ENCODE measurements at regions not wholly inside any gene's neighbourhood (a gene's known extent, or its start where the extent isn't known, plus 50 kb on each side); places are given as distances from the start of the nearest gene placed in this dataset.

- no peaks in the 10 kb centered on the region for H3K9me3 Mint-ChIP-seq
- DNase-seq (ENCODE audit: low read depth, low spot score), result no peak
- no peaks in the 10 kb centered on the region for H3K4me1 Mint-ChIP-seq
- no peak for TF ChIP-seq CTCF (conservative IDR thresholded peaks at IDR 0.05)
- H3K4me3 Mint-ChIP-seq, result no peak overlapping the region
- H3K27ac Mint-ChIP-seq (ENCODE audit: unreplicated experiment), result no peak overlapping the region
- no peaks in the 10 kb centered on the region for H3K27me3 Mint-ChIP-seq (ENCODE audit: low read depth)
- H3K36me3 Mint-ChIP-seq (ENCODE audit: low read depth), result no peaks in the 10 kb centered on the region
Observed at GRCh38 chr5:57947181-57947580, 464.6 kb upstream of the ACTBL2 start.

- no peak for DNase-seq (ENCODE audit: low read depth, low spot score)
- TF ChIP-seq CTCF (conservative IDR thresholded peaks at IDR 0.05), result no peak
- Mint-ChIP-seq H3K36me3 (ENCODE audit: low read depth) (no peaks in the 10 kb centered on the region), H3K9me3 (peaks cover 2% of the 10 kb centered on the region), H3K27me3 (ENCODE audit: low read depth) (no peaks in the 10 kb centered on the region), H3K4me1 (no peaks in the 10 kb centered on the region), H3K27ac (ENCODE audit: unreplicated experiment) (no peak overlapping the region), H3K4me3 (no peak overlapping the region)
Observed at GRCh38 chr5:57940879-57941278, 458.3 kb upstream of the ACTBL2 start.

- no peaks in the 10 kb centered on the region for H3K4me1 Mint-ChIP-seq
- no peaks in the 10 kb centered on the region for H3K27me3 Mint-ChIP-seq (ENCODE audit: low read depth)
- H3K27ac Mint-ChIP-seq (ENCODE audit: unreplicated experiment), result no peak overlapping the region
- no peak overlapping the region for H3K4me3 Mint-ChIP-seq
- no peak for DNase-seq (ENCODE audit: low read depth, low spot score)
- peaks cover 2% of the 10 kb centered on the region for H3K9me3 Mint-ChIP-seq
- TF ChIP-seq CTCF (conservative IDR thresholded peaks at IDR 0.05), result no peak
- H3K36me3 Mint-ChIP-seq (ENCODE audit: low read depth), result no peaks in the 10 kb centered on the region
Observed at GRCh38 chr5:57940236-57940635, 457.6 kb upstream of the ACTBL2 start.

- Mint-ChIP-seq H3K9me3 (peaks cover 2% of the 10 kb centered on the region), H3K27ac (ENCODE audit: unreplicated experiment) (no peak overlapping the region), H3K4me1 (no peaks in the 10 kb centered on the region), H3K4me3 (no peak overlapping the region), H3K36me3 (ENCODE audit: low read depth) (no peaks in the 10 kb centered on the region), H3K27me3 (ENCODE audit: low read depth) (no peaks in the 10 kb centered on the region)
- no peak for DNase-seq (ENCODE audit: low read depth, low spot score)
- TF ChIP-seq CTCF (conservative IDR thresholded peaks at IDR 0.05), result no peak
Observed at GRCh38 chr5:57939771-57940170, 457.2 kb upstream of the ACTBL2 start.

- H3K36me3 Mint-ChIP-seq (ENCODE audit: low read depth), result no peaks in the 10 kb centered on the region
- DNase-seq (ENCODE audit: low read depth, low spot score), result no peak
- H3K4me3 Mint-ChIP-seq, result no peak overlapping the region
- no peaks in the 10 kb centered on the region for H3K4me1 Mint-ChIP-seq
- H3K27me3 Mint-ChIP-seq (ENCODE audit: low read depth), result no peaks in the 10 kb centered on the region
- TF ChIP-seq CTCF (conservative IDR thresholded peaks at IDR 0.05), result no peak
- H3K27ac Mint-ChIP-seq (ENCODE audit: unreplicated experiment), result no peak overlapping the region
- peaks cover 2% of the 10 kb centered on the region for H3K9me3 Mint-ChIP-seq
Observed at GRCh38 chr5:57939335-57939734, 456.7 kb upstream of the ACTBL2 start.

GRCh38 chr5:57938174-57938557, 455.6 kb upstream of the ACTBL2 start:
- H3K27me3 Mint-ChIP-seq (ENCODE audit: low read depth), result no peaks in the 10 kb centered on the region
- H3K4me1 Mint-ChIP-seq, result no peaks in the 10 kb centered on the region
- TF ChIP-seq CTCF (conservative IDR thresholded peaks at IDR 0.05), result no peak
- DNase-seq (ENCODE audit: low read depth, low spot score), result no peak
- peaks cover 2% of the 10 kb centered on the region for H3K9me3 Mint-ChIP-seq
- H3K4me3 Mint-ChIP-seq, result no peak overlapping the region
- H3K36me3 Mint-ChIP-seq (ENCODE audit: low read depth), result no peaks in the 10 kb centered on the region
- no peak overlapping the region for H3K27ac Mint-ChIP-seq (ENCODE audit: unreplicated experiment)
